NOMO-1 (cell line): ENCODE measurements at regions not wholly inside any gene's neighbourhood (a gene's known extent, or its start where the extent isn't known, plus 50 kb on each side); places are given as distances from the start of the nearest gene placed in this dataset.

Experiments used
- DNase-seq, 2 experiments: peaks; one replicate each; lab custom pipeline; 2025; ENCODE audit not compliant: unreplicated experiment in 2 of 2; lab: John Stamatoyannopoulos, UW

- no peak for DNase-seq
Measured at GRCh38 chr6:147852772-147853171, 344.3 kb downstream of the SAMD5 start.

- no peak for DNase-seq
Measured at GRCh38 chr6:147853574-147853973, 345.1 kb downstream of the SAMD5 start.

- no peak for DNase-seq
Measured at GRCh38 chr6:147855803-147856482, 347.5 kb downstream of the SAMD5 start.

- no peak for DNase-seq
Measured at GRCh38 chr6:147856687-147857086, 348.2 kb downstream of the SAMD5 start.

- no peak for DNase-seq
Measured at GRCh38 chr6:147858421-147858820, 349.9 kb downstream of the SAMD5 start.

GRCh38 chr6:147859071-147859470 lies 350.6 kb downstream of the SAMD5 start:
- no peak for DNase-seq

- no peak for DNase-seq
Measured at GRCh38 chr6:147861696-147862095, 353.2 kb downstream of the SAMD5 start.

GRCh38 chr6:147867433-147868226 lies 359.1 kb downstream of the SAMD5 start:
- no peak for DNase-seq

GRCh38 chr6:147868427-147869190 lies 360.1 kb downstream of the SAMD5 start:
- no peak for DNase-seq

GRCh38 chr6:147869201-147869600 lies 360.7 kb downstream of the SAMD5 start:
- no peak for DNase-seq

- no peak for DNase-seq
Measured at GRCh38 chr6:147869869-147870268, 361.4 kb downstream of the SAMD5 start.

GRCh38 chr6:147870506-147871110 lies 362.1 kb downstream of the SAMD5 start:
- DNase-seq: no peak

GRCh38 chr6:147872002-147872401 lies 363.5 kb downstream of the SAMD5 start:
- no peak for DNase-seq

GRCh38 chr6:147873816-147874215 lies 365.3 kb downstream of the SAMD5 start:
- DNase-seq: no peak

- no peak for DNase-seq
Measured at GRCh38 chr6:147874322-147874721, 365.8 kb downstream of the SAMD5 start.

GRCh38 chr6:147879031-147879580 lies 370.6 kb downstream of the SAMD5 start:
- DNase-seq: no peak

- DNase-seq: no peak
Measured at GRCh38 chr6:147881432-147881831, 372.9 kb downstream of the SAMD5 start.

GRCh38 chr6:147888374-147888773 lies 379.9 kb downstream of the SAMD5 start:
- DNase-seq: no peak

- no peak for DNase-seq
Measured at GRCh38 chr6:147891671-147892070, 383.2 kb downstream of the SAMD5 start.

GRCh38 chr6:147892476-147892875 lies 384.0 kb downstream of the SAMD5 start:
- DNase-seq: no peak

- no peak for DNase-seq
Measured at GRCh38 chr6:147895272-147895671, 386.8 kb downstream of the SAMD5 start.
